Calu3 (cell line): ENCODE measurements at regions not wholly inside any gene's neighbourhood (a gene's known extent, or its start where the extent isn't known, plus 50 kb on each side); places are given as distances from the start of the nearest gene placed in this dataset.

ENCODE experiments used
- BruUV-seq: library from RNA; stranded (reverse); fragments of 400-500 nt; replicated peaks from 2 replicates; lab custom pipeline; 2021; lab: Mats Ljungman, UMichigan
- CTCF ChIA-PET: fragments of 300-600 bp; sonication (Branson Sonifier 250); formaldehyde crosslinking; loops from one replicate; lab custom pipeline; 2022; ENCODE audit warnings: antibody characterized with exemption; lab: Charles Lee
- DNase-seq: peaks from one replicate; pipeline ENCODE4 v3.0.0; 2022
- H3K27ac Mint-ChIP-seq: one replicate; pipeline ENCODE4 v1.8.0; 2022; ENCODE audit warnings: mixed read lengths; ENCODE audit not compliant: unreplicated experiment
- H3K27me3 Mint-ChIP-seq: one replicate; pipeline ENCODE4 v1.8.0; 2022; ENCODE audit warnings: mixed read lengths; ENCODE audit not compliant: unreplicated experiment
- H3K36me3 Mint-ChIP-seq: one replicate; pipeline ENCODE4 v1.8.0; 2022; ENCODE audit warnings: mild to moderate bottlenecking, moderate library complexity, mixed read lengths; ENCODE audit not compliant: insufficient read depth, unreplicated experiment
- H3K4me1 Mint-ChIP-seq: one replicate; pipeline ENCODE4 v1.8.0; 2022; ENCODE audit warnings: mild to moderate bottlenecking, low read depth, mixed read lengths; ENCODE audit not compliant: unreplicated experiment
- H3K4me3 Mint-ChIP-seq: one replicate; pipeline ENCODE4 v1.8.0; 2022; ENCODE audit warnings: mild to moderate bottlenecking, low read depth, moderate library complexity, mixed read lengths; ENCODE audit not compliant: unreplicated experiment
- H3K9me3 Mint-ChIP-seq: one replicate; pipeline ENCODE4 v1.8.0; 2022; ENCODE audit warnings: low read depth, mixed read lengths; ENCODE audit not compliant: unreplicated experiment
- intact Hi-C: fragments of 100-400 bp; cut with micrococcal nuclease; formaldehyde crosslinking; loops from one replicate; pipeline ENCODE4 v1.10.0; 2022; ENCODE audit not compliant: unreplicated experiment
- TF ChIP-seq, protein P1 (sequence below): fragments of 200-600 bp; IDR thresholded peaks from one replicate; pipeline ENCODE4 v1.8.0; 2022; ENCODE audit warnings: antibody characterized with exemption; ENCODE audit not compliant: unreplicated experiment

DNA sequence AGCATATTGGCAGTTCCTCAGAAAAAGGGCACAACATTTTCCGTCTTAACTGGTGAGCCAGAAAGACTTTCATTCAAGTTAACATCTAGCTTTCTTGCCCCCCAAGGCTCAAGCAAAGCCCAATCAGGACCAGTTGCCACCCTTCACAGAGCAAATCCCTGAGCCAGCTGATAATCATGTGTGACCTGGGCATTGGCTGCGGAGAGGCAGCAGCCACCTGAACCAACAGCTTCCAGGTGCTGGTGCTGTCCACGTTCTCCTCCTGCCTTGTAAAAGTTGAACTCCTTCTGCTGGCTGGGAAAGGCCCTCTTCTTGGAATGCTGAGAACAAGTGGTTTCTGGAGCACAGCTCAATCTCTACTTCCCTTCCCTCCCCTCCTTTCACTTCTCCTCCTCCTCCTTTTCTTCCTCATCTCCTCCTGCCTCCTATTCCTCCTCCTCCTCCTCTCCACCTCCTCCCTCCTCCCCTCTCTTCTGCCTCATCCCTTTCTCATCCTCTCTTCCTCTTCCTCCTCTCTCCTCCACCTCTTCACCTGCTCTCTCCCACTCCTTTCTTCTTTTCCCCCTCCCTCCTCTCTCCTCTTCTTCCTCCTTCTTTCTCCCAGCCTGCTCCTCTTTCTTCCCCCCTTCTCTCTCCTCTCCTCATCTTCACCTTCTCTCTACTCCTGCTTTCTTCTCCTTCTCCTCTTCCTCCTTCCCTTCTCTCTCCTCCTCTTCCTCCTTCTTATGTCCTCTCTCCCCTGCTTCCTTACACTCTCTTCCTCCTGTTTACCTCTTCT is 140.6 kb downstream of the JCAD start:
- intact Hi-C loops = no loop called here
- TF ChIP-seq, protein P1, sequence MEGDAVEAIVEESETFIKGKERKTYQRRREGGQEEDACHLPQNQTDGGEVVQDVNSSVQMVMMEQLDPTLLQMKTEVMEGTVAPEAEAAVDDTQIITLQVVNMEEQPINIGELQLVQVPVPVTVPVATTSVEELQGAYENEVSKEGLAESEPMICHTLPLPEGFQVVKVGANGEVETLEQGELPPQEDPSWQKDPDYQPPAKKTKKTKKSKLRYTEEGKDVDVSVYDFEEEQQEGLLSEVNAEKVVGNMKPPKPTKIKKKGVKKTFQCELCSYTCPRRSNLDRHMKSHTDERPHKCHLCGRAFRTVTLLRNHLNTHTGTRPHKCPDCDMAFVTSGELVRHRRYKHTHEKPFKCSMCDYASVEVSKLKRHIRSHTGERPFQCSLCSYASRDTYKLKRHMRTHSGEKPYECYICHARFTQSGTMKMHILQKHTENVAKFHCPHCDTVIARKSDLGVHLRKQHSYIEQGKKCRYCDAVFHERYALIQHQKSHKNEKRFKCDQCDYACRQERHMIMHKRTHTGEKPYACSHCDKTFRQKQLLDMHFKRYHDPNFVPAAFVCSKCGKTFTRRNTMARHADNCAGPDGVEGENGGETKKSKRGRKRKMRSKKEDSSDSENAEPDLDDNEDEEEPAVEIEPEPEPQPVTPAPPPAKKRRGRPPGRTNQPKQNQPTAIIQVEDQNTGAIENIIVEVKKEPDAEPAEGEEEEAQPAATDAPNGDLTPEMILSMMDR = no peak
- H3K4me3 Mint-ChIP-seq = no peak overlapping the region
- no TSS peak for BruUV-seq
- H3K9me3 Mint-ChIP-seq = no peaks in the 10 kb centered on the region
- H3K36me3 Mint-ChIP-seq = no peaks in the 10 kb centered on the region
- H3K27me3 Mint-ChIP-seq = peaks cover 25% of the 10 kb centered on the region
- CTCF ChIA-PET = interaction anchor here (0.6 to 0.7 kb wide), 2 partner anchors 77 to 627 kb away, joined by 4 to 7 read pairs; no protein-coding TSS in a partner anchor
- DNase-seq = no peak
- H3K4me1 Mint-ChIP-seq = peaks cover 8% of the 10 kb centered on the region
- H3K27ac Mint-ChIP-seq = no peak overlapping the region

DNA sequence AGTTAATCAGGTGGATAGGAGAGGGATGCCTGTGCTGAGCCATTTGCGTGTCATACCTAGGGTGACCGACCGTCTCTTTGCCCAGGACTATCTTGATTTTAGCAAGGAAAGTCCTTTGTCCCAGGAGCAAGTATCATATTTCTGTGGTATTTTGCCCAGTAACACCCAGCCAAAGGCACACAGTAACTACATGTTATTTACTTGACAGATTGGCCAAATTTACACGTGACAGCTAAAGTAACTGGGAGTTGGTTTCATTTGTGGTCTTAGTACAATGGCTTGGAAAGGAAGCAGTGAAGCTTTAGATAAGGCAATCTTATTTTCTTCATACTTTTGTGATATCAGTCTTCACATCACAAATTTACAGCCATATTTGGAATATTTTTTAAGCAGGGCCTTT is 142.1 kb downstream of the JCAD start:
- Mint-ChIP-seq H3K27me3 (peaks cover 25% of the 10 kb centered on the region), H3K27ac (no peak overlapping the region), H3K4me3 (no peak overlapping the region), H3K36me3 (no peaks in the 10 kb centered on the region), H3K4me1 (peaks cover 5% of the 10 kb centered on the region), H3K9me3 (no peaks in the 10 kb centered on the region)
- no peak for DNase-seq
- TF ChIP-seq, protein P1 = no peak
- no TSS peak for BruUV-seq
- CTCF ChIA-PET = no interaction called here
- intact Hi-C loops = no loop called here

DNA sequence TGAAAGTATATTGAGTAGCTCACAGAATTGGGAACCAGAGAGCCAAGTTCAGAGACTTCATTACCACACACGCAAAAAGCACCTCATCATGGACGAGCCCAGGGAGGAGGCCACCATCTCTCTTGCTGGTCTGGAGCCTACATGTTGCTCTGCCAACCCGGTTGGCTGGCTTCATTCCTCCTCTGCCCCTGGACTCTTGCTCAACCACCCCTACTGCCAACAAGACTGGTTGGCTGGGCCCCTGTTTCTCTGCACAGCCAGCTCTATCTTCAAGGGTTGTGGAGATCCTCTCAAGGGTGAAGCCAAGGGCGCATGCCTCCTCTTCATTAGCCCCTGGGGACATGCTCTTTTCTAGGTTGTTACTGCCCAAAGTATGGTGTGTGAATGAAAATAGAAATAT is 142.7 kb downstream of the JCAD start:
- Mint-ChIP-seq H3K27ac (no peak overlapping the region), H3K4me1 (no peaks in the 10 kb centered on the region)

DNA sequence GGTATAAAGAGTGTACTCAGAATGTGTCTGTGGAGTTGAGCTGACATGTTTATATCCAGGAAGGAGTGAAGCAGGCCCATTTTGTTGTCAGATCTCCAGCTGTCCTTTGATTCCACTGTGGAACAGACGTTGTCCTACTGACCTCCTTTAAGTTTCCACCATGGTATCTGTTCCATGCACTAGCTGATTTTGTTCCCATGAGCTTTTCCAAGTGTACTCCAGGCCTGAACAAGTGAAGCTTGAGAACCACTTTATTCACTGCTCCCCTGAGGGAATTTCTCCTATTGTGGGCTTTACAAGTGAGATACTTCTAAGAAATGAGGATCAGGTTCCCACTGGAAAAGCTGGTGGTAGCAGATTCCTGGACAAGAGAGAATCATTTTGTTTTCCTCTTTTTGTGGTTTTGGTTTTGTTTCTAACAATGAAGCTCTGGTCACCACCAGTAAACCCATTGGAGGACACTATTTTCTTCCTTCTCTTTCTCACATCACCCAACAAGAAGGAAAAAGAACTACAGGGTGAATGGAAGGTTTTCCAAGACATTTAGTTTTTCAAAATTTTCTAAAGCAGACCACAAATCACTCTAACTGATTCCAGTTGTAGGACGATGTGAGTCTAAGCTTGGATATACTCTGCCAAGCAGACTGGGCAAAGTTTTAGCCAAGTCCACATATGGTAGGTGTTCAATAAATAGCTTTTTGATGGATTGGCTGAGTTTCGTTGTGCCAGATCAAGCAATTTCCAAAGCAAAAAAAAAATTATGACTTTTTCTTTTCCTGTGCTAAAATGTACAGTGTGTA is 144.2 kb downstream of the JCAD start:
- Mint-ChIP-seq H3K9me3 (no peaks in the 10 kb centered on the region), H3K27ac (no peak overlapping the region), H3K4me3 (no peak overlapping the region), H3K36me3 (no peaks in the 10 kb centered on the region), H3K4me1 (no peaks in the 10 kb centered on the region), H3K27me3 (peaks cover 19% of the 10 kb centered on the region)
- no peak for DNase-seq
- TF ChIP-seq, protein P1 = no peak
- intact Hi-C loops = no loop called here
- CTCF ChIA-PET = no interaction called here
- no TSS peak for BruUV-seq

More for the DNA sequence above, 142.7 kb downstream of the JCAD start:
- CTCF ChIA-PET = no interaction called here
- intact Hi-C loops = no loop called here
- TF ChIP-seq, protein P1 = no peak
- no peak for DNase-seq
- Mint-ChIP-seq H3K36me3 (no peaks in the 10 kb centered on the region), H3K27me3 (peaks cover 25% of the 10 kb centered on the region), H3K4me3 (no peak overlapping the region), H3K9me3 (no peaks in the 10 kb centered on the region)
- BruUV-seq = no TSS peak
